ENCODE measurements at regions not wholly inside any gene's neighbourhood (a gene's known extent, or its start where the extent isn't known, plus 50 kb on each side); places are given as distances from the start of the nearest gene placed in this dataset.

GRCh38 chr2:30089171-30089570 is 57.6 kb upstream of the YPEL5 start:
- H3K9ac ChIP-seq = no peak overlapping the region
- H3K36me3 ChIP-seq = no peaks in the 10 kb centered on the region
- no peaks in the 10 kb centered on the region for H3K27me3 ChIP-seq
- H3K27ac ChIP-seq = no peak overlapping the region
- H4K20me1 ChIP-seq = no peaks in the 10 kb centered on the region
- no peak for TF ChIP-seq Cebpa-rat (IDR thresholded peaks at IDR 0.05)
- H3K4me2 ChIP-seq = no peak overlapping the region
- H3K4me3 ChIP-seq = no peak overlapping the region
- H3K9me3 ChIP-seq = no peaks in the 10 kb centered on the region
- no peaks in the 10 kb centered on the region for H3K4me1 ChIP-seq

DNA sequence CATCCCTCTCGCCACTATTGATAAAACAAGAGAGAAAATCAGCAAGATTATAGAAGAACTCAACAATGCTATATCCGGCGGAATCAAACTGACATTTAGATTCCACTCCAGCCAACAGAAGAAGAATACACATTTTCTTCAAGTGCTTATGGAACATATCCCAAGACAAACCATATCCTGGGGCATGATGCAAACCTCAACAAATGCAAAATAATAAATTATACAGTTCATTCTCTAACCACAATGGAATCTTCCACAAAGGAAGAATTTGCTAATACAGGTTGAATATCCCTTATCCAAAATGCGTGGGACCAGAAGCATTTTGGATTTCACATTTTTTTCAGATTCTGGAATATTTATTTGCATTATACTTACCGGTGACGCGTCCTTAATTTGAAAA is 51.4 kb upstream of the YPEL5 start:
- no peaks in the 10 kb centered on the region for H3K27me3 ChIP-seq

GRCh38 chr2:30096451-30096850 is 50.4 kb upstream of the YPEL5 start:
- no peaks in the 10 kb centered on the region for H3K9me3 ChIP-seq
- no peaks in the 10 kb centered on the region for H3K36me3 ChIP-seq
- H4K20me1 ChIP-seq = no peaks in the 10 kb centered on the region
- H3K4me1 ChIP-seq = no peaks in the 10 kb centered on the region
- TF ChIP-seq Cebpa-rat (IDR thresholded peaks at IDR 0.05) = no peak
- no peak overlapping the region for H3K27ac ChIP-seq
- H3K9ac ChIP-seq = no peak overlapping the region
- H3K4me3 ChIP-seq = no peak overlapping the region
- H3K27me3 ChIP-seq = no peaks in the 10 kb centered on the region
- H3K4me2 ChIP-seq = no peak overlapping the region

More for the DNA sequence above, 51.4 kb upstream of the YPEL5 start:
- no peaks in the 10 kb centered on the region for H3K9me3 ChIP-seq
- H4K20me1 ChIP-seq = no peaks in the 10 kb centered on the region
- no peak for TF ChIP-seq Cebpa-rat (IDR thresholded peaks at IDR 0.05)
- H3K4me2 ChIP-seq = no peak overlapping the region
- no peak overlapping the region for H3K27ac ChIP-seq
- no peak overlapping the region for H3K4me3 ChIP-seq
- H3K36me3 ChIP-seq = no peaks in the 10 kb centered on the region
- no peak overlapping the region for H3K9ac ChIP-seq
- no peaks in the 10 kb centered on the region for H3K4me1 ChIP-seq

Measured in BLaER1 (cell line).